CD8-positive, alpha-beta memory T cell (primary cell): ENCODE measurements at regions not wholly inside any gene's neighbourhood (a gene's known extent, or its start where the extent isn't known, plus 50 kb on each side); places are given as distances from the start of the nearest gene placed in this dataset.
"Not testable (repeated sequence)": the region's sequence is repeated elsewhere in the genome, so short reads cannot be mapped to it uniquely, and the experiment has no call there.

Experiments
- CTCF ChIA-PET: fragments of 350-600 bp; sonication (Branson Sonifier 250); formaldehyde crosslinking; loops from one replicate; lab custom pipeline; 2021; ENCODE audit warnings: antibody characterized with exemption; lab: Charles Lee
- POLR2A ChIA-PET: fragments of 350-600 bp; sonication (Branson Sonifier 250); formaldehyde crosslinking; loops from one replicate; lab custom pipeline; 2021; ENCODE audit warnings: antibody characterized with exemption; lab: Charles Lee
- DNase-seq, 5 donors: peaks; one replicate each; pipeline versions ENCODE4 v3.0.0 to v3.0.0-alpha.2; 2020 to 2022; ENCODE audit warnings: mixed read lengths in 1 of 5
- H3K27ac ChIP-seq: one replicate; pipeline ENCODE4 v1.7.0; 2013; ENCODE audit warnings: low read depth, mild to moderate bottlenecking, low read length, moderate library complexity
- H3K27me3 ChIP-seq: 2 replicates; pipeline ENCODE4 v1.7.0; 2013; ENCODE audit warnings: low read length, mild to moderate bottlenecking; ENCODE audit not compliant: insufficient read depth, poor library complexity, severe bottlenecking
- H3K36me3 ChIP-seq: 2 replicates; pipeline ENCODE4 v1.7.0; 2013; ENCODE audit warnings: mild to moderate bottlenecking, low read length, moderate library complexity; ENCODE audit not compliant: insufficient read depth
- H3K4me1 ChIP-seq: 2 replicates; pipeline ENCODE4 v1.7.0; 2013; ENCODE audit warnings: mild to moderate bottlenecking, low read length, moderate library complexity; ENCODE audit not compliant: insufficient read depth
- H3K4me3 ChIP-seq: 2 replicates; pipeline ENCODE4 v1.7.0; 2013; ENCODE audit warnings: mild to moderate bottlenecking, low read length
- H3K9me3 ChIP-seq: 2 replicates; pipeline ENCODE4 v1.7.0; 2013; ENCODE audit warnings: mild to moderate bottlenecking, low read length
- H3K27ac Mint-ChIP-seq, 8 donors: one replicate each; pipeline ENCODE4 v1.8.0; 2020 to 2021; ENCODE audit warnings: mixed read lengths in 8 of 8, mild to moderate bottlenecking in 6 of 8, inconsistent platforms in 3 of 8, moderate library complexity in 3 of 8
- H3K27me3 Mint-ChIP-seq, 2 donors: one replicate each; pipeline ENCODE4 v1.8.0; 2020 to 2021; ENCODE audit warnings: mixed read lengths in 2 of 2, mild to moderate bottlenecking in 1 of 2, moderate library complexity in 1 of 2
- H3K36me3 Mint-ChIP-seq, 3 donors: one replicate each; pipeline ENCODE4 v1.8.0; 2020 to 2021; ENCODE audit warnings: mixed read lengths in 3 of 3, inconsistent platforms in 1 of 3, mild to moderate bottlenecking in 1 of 3
- H3K4me1 Mint-ChIP-seq, 3 donors: one replicate each; pipeline ENCODE4 v1.8.0; 2020 to 2021; ENCODE audit warnings: mixed read lengths in 3 of 3, inconsistent platforms in 1 of 3, mild to moderate bottlenecking in 1 of 3
- H3K4me3 Mint-ChIP-seq, 7 donors: one replicate each; pipeline ENCODE4 v1.8.0; 2020 to 2021; ENCODE audit warnings: mixed read lengths in 7 of 7, mild to moderate bottlenecking in 6 of 7, moderate library complexity in 4 of 7, inconsistent platforms in 2 of 7
- H3K9me3 Mint-ChIP-seq, 5 donors: one replicate each; pipeline ENCODE4 v1.8.0; 2020 to 2022; ENCODE audit warnings: mixed read lengths in 5 of 5, mild to moderate bottlenecking in 3 of 5, moderate library complexity in 2 of 5, inconsistent platforms in 1 of 5

DNA sequence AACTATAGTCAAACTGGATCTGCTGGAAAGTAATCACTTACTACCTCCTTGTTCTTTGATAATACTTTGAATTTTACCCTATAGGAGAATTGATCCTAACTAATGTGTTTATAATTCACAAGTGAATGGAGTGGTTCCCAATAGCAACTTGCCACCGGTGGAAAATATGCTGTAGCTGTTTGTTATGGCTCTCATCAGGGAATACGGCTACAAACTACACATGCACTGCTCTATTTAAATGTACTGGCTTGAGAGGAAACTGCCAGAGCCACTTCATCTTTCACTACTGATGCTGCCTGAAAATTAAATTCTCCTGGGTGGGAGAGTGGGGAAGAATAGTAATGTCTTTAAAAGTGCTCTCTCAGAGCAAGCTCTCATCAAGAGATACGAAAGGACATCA lies 448.5 kb upstream of the GRAMD2B start:
- Histone ChIP-seq H3K4me3 (no peak overlapping the region), H3K27me3 (no peaks in the 10 kb centered on the region), H3K9me3 (no peaks in the 10 kb centered on the region), H3K36me3 (no peaks in the 10 kb centered on the region), H3K4me1 (no peaks in the 10 kb centered on the region), H3K27ac (no peak overlapping the region)
- H3K4me1 Mint-ChIP-seq = no peaks in the 10 kb centered on the region
- peaks cover 0 to 30% (median 4%) of the 10 kb centered on the region in 5 donors for H3K9me3 Mint-ChIP-seq
- no peak for DNase-seq
- no peaks in the 10 kb centered on the region for H3K36me3 Mint-ChIP-seq
- H3K4me3 Mint-ChIP-seq = no peak overlapping the region
- CTCF ChIA-PET = no interaction called here
- H3K27me3 Mint-ChIP-seq = no peaks in the 10 kb centered on the region
- POLR2A ChIA-PET = no interaction called here
- H3K27ac Mint-ChIP-seq = no peak overlapping the region

DNA sequence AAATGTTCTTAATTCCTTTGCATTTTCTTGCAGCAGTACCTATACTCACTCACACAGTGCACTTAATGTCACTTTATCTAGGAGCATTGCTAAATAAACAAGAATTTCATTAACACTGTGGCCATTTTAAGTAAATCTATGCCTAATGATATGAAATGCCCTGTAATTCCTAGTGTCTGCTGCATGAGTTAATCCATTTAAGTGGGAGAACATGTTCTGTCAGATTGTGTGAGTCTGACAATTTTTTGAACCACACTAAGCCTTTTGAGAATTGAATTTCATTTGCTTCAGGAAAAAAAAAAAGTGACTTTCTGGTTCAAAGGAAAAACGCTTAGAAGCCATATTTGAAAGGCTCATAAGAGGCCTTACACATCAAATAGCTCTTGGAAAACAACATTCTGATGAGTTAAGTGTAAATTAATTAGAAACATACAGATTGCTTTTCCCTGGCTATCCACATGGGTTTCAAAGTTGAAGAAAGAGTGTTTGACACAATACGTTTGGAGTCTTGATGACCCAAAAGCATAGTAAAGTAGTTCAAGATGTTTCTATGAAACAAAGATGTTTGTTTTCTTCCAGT lies 446.7 kb upstream of the GRAMD2B start:
- Mint-ChIP-seq H3K27ac (no peak overlapping the region), H3K9me3 (peaks cover 0 to 23% (median 2%) of the 10 kb centered on the region in 5 donors), H3K4me1 (no peaks in the 10 kb centered on the region), H3K36me3 (no peaks in the 10 kb centered on the region), H3K27me3 (no peaks in the 10 kb centered on the region), H3K4me3 (no peak overlapping the region)
- ChIA-PET CTCF (interaction anchor here (1.0 kb wide), 1 partner anchor 243 kb away, joined by 3 read pairs; no protein-coding TSS in a partner anchor), POLR2A (no interaction called here)
- no peaks in the 10 kb centered on the region for H3K36me3 ChIP-seq
- no peak overlapping the region for H3K4me3 ChIP-seq
- H3K27ac ChIP-seq = no peak overlapping the region
- DNase-seq = no peak
- H3K4me1 ChIP-seq = no peaks in the 10 kb centered on the region
- no peaks in the 10 kb centered on the region for H3K27me3 ChIP-seq
- H3K9me3 ChIP-seq = no peaks in the 10 kb centered on the region

DNA sequence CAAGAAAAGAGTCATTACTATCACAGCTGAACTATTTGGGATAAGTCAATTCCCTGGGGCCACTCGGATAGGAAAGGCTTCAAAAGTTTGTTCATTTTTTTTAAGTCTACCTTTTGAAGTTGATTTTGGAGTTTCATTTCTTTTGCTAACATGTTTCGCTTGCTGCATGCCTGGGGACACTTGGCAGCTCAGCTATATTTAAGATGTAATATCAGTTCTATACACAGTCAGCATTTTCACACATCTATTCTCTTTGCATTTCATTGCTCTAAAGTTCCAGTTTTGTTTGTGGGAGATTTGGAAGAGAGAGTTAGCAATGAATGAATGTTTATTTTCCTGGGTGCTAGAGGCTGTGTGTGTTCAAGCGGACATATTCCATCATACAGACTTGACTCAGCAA lies 445.2 kb upstream of the GRAMD2B start:
- H3K27ac ChIP-seq = no peak overlapping the region

DNA sequence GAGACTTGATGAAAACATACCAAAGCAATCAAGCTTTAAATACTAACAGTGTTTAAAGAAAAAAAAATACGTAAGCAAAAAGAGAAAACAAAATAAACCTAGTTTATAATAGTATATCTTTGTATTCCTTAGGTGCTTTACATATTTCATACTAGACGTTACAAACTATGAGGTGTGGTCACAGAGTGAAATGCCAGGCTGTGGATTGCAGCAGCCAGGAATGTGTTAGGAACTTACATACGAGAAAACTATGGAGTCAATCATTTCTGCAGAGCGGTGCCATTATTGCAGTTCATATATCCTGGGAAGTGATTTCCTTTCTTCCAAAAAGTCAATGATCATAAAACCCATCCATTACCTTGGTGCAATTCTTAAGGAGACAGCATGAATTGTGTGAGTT lies 443.6 kb upstream of the GRAMD2B start:
- Mint-ChIP-seq H3K4me1 (no peaks in the 10 kb centered on the region), H3K36me3 (no peaks in the 10 kb centered on the region), H3K27me3 (no peaks in the 10 kb centered on the region), H3K9me3 (peaks cover 0 to 23% (median under 1%) of the 10 kb centered on the region in 5 donors), H3K4me3 (no peak overlapping the region), H3K27ac (no peak overlapping the region)
- Histone ChIP-seq H3K27ac (no peak overlapping the region), H3K4me1 (no peaks in the 10 kb centered on the region), H3K4me3 (no peak overlapping the region), H3K9me3 (no peaks in the 10 kb centered on the region), H3K36me3 (no peaks in the 10 kb centered on the region), H3K27me3 (no peaks in the 10 kb centered on the region)
- ChIA-PET POLR2A (no interaction called here), CTCF (no interaction called here)
- no peak for DNase-seq

More for the DNA sequence above, 445.2 kb upstream of the GRAMD2B start:
- Mint-ChIP-seq H3K4me3 (no peak overlapping the region), H3K36me3 (no peaks in the 10 kb centered on the region), H3K27me3 (no peaks in the 10 kb centered on the region), H3K9me3 (peaks cover 0 to 23% (median under 1%) of the 10 kb centered on the region in 5 donors), H3K4me1 (no peaks in the 10 kb centered on the region), H3K27ac (no peak overlapping the region)
- no peak overlapping the region for H3K4me3 ChIP-seq
- no peaks in the 10 kb centered on the region for H3K36me3 ChIP-seq
- no peak for DNase-seq
- H3K4me1 ChIP-seq = no peaks in the 10 kb centered on the region
- no peaks in the 10 kb centered on the region for H3K9me3 ChIP-seq
- H3K27me3 ChIP-seq = no peaks in the 10 kb centered on the region
- POLR2A ChIA-PET = no interaction called here
- CTCF ChIA-PET = no interaction called here

DNA sequence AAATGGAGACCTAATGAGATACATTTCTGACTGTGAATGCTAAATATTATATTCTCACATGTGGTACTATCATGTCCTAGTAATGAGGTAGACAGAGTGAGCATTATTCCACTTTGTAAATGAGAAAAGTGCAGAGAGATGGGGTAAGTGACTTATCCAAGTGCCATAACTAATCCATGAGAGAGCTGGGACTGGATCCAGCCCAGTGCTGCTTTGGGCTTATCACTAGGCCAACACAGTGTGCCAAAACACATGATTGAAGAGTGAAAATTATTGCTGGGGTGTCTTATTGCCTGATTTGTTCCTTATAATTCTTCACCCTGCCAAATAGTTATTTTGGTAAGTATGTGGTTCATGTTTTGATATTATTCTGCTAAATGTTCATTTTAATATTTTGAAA lies 442.2 kb upstream of the GRAMD2B start:
- CTCF ChIA-PET = no interaction called here
- Mint-ChIP-seq H3K4me3 (no peak overlapping the region), H3K27me3 (no peaks in the 10 kb centered on the region), H3K36me3 (no peaks in the 10 kb centered on the region), H3K9me3 (peaks cover 0 to 31% (median 3%) of the 10 kb centered on the region in 5 donors), H3K27ac (no peak overlapping the region), H3K4me1 (no peaks in the 10 kb centered on the region)
- H3K36me3 ChIP-seq = no peaks in the 10 kb centered on the region
- no peaks in the 10 kb centered on the region for H3K9me3 ChIP-seq
- no peaks in the 10 kb centered on the region for H3K27me3 ChIP-seq
- no peak for DNase-seq
- no peaks in the 10 kb centered on the region for H3K4me1 ChIP-seq
- no peak overlapping the region for H3K4me3 ChIP-seq
- H3K27ac ChIP-seq = no peak overlapping the region
- POLR2A ChIA-PET = no interaction called here

DNA sequence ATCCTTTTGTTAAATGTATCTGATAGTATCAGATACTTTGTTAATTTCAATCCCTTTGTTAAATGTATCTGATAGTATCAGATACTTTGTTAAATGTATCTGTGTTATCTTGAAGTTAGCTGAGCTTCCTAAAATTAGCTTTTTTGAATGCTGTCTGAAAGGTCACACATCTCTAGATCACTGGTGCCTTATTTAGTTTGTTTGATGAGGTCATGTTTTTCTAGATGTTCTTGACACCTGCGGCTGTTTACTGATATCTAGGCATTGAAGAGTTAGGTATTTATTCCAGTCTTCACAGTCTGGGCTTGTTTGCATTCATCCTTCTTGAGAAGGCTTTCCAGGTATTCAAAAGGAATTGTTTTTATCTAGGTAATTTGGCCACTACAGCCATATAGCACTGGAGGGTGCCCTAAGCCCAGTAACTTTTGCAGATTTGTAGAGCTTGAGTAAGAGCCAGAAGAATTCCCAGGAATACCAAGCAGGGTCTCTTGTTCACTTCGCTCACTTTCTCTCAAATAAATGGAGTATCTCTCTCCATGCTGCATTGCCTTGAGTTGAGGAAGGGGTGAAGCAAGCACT lies 435.4 kb upstream of the GRAMD2B start:
- no peak overlapping the region for H3K4me3 ChIP-seq
- POLR2A ChIA-PET = no interaction called here
- H3K36me3 Mint-ChIP-seq = no peaks in the 10 kb centered on the region
- H3K4me3 Mint-ChIP-seq = no peak overlapping the region
- no peak overlapping the region for H3K27ac ChIP-seq
- DNase-seq = no peak
- H3K9me3 Mint-ChIP-seq = peaks cover 0 to 23% (median 4%) of the 10 kb centered on the region in 5 donors
- H3K4me1 Mint-ChIP-seq = no peaks in the 10 kb centered on the region
- no peaks in the 10 kb centered on the region for H3K9me3 ChIP-seq
- H3K27me3 Mint-ChIP-seq = no peaks in the 10 kb centered on the region
- H3K4me1 ChIP-seq = no peaks in the 10 kb centered on the region
- H3K27me3 ChIP-seq = no peaks in the 10 kb centered on the region
- CTCF ChIA-PET = no interaction called here
- H3K36me3 ChIP-seq = no peaks in the 10 kb centered on the region
- H3K27ac Mint-ChIP-seq = no peak overlapping the region

DNA sequence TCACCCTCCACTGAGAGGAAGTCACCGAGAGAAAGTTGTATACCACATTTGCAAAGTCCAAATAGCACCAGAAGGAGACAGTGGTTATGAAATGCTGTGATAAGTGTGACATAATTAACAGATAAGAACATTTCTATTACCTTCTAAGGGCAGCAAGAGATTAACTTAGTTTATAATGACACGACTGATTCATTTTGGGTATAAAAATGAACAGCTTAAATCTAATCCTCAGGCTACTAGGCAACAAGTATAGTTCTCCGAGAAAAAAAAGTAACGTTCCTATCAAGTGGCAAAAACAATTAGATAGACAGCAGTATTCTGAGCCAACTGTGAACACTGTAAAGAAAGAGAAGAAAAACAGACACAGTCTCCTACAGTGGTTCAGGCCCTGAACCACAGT lies 431.2 kb upstream of the GRAMD2B start:
- POLR2A ChIA-PET = no interaction called here

DNA sequence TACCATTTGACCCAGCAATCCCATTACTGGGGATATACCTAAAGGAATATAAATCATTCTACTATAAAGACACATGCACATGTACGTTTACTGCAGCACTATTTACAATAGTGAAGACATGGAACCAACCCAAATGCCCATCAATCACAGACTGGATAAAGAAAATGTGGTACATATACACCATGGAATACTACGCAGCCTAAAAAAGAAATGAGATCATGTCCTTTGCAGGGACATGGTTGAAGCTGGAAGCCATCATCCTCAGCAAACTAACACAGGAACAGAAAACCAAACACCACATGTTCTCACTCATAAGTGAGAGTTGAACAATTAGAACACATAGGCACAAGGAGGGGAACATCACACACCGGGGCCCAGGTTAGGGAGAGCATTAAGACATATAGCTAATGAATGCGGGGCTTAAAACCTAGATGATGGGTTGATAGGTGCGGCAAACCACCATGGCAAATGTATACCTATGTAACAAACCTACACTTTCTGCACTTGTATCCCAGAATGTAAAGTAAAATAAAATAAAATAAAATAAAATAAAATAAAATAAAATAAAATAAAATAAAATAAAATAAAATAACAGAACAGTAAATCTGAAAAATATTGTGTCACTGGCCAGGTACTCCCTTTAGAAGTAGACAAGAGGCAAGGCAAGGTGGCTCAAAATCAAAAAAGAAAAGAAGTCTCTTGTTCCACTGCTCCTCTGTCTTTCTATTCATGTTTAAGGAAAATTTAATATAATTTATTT lies 423.8 kb upstream of the GRAMD2B start:
- H3K36me3 Mint-ChIP-seq, H3K4me3 ChIP-seq, POLR2A ChIA-PET: not testable (repeated sequence)

More for the DNA sequence above, 431.2 kb upstream of the GRAMD2B start:
- Histone ChIP-seq H3K36me3 (no peaks in the 10 kb centered on the region), H3K4me3 (no peak overlapping the region), H3K27ac (no peak overlapping the region), H3K27me3 (no peaks in the 10 kb centered on the region), H3K4me1 (no peaks in the 10 kb centered on the region), H3K9me3 (no peaks in the 10 kb centered on the region)
- no peak for DNase-seq
- Mint-ChIP-seq H3K36me3 (no peaks in the 10 kb centered on the region), H3K9me3 (peaks cover 0 to 14% (median 4%) of the 10 kb centered on the region in 5 donors), H3K27me3 (no peaks in the 10 kb centered on the region), H3K27ac (no peak overlapping the region), H3K4me1 (no peaks in the 10 kb centered on the region), H3K4me3 (no peak overlapping the region)
- CTCF ChIA-PET = no interaction called here

More for the DNA sequence above, 423.8 kb upstream of the GRAMD2B start:
- H3K4me3 Mint-ChIP-seq, H3K4me1 Mint-ChIP-seq, H3K36me3 ChIP-seq, CTCF ChIA-PET, DNase-seq, H3K27me3 Mint-ChIP-seq, H3K27ac ChIP-seq, H3K27ac Mint-ChIP-seq, H3K4me1 ChIP-seq, H3K9me3 ChIP-seq, H3K27me3 ChIP-seq: not testable (repeated sequence)
- H3K9me3 Mint-ChIP-seq = peaks cover 3 to 12% (median 10%) of the 10 kb centered on the region in 5 donors
